Hypothalamus (tissue), 51 donors: ENCODE measurements at regions not wholly inside any gene's neighbourhood (a gene's known extent, or its start where the extent isn't known, plus 50 kb on each side); places are given as distances from the start of the nearest gene placed in this dataset.

Experiments
- DNase-seq, 51 donors: peaks; one replicate each; lab custom pipeline; 2025; lab: John Stamatoyannopoulos, UW

DNA sequence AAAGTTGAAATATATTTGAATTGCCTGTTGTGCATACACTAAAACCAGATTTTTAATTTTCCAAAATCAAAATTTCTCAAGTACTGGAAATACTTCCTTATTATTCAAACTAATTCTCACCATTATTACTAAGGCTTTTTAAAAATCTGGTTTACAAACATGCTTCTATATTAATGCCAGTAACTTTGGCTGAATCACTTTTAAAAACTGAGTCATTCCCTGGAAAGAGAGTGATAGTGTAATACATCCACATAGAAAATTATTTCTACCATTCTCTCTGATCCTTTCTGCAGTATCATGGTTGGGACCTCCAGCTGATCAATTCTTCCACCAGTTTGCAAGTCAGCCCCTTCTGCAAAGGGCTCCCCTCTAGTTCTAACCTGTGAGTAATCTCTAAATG lies 165.3 kb upstream of the FAM241A start:
- no peak for DNase-seq

DNA sequence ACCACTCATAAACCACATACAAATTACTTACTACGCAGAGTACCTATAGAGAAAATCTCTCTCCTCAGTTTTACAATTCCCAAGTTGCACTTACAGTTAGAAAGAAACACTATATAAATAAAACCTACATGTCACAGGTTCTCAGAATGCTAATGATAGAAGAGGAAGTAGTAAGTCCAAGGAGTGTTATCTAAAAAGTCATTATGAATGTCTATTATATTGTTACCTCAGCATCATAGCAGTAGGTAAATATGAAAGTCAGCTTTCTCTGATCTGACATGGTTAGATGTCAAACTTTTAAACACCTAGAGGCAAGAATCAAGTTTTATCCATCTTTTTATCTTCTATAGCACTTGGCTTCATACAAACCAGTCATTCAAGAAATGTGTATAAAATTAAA lies 163.2 kb upstream of the FAM241A start:
- DNase-seq, result no peak

DNA sequence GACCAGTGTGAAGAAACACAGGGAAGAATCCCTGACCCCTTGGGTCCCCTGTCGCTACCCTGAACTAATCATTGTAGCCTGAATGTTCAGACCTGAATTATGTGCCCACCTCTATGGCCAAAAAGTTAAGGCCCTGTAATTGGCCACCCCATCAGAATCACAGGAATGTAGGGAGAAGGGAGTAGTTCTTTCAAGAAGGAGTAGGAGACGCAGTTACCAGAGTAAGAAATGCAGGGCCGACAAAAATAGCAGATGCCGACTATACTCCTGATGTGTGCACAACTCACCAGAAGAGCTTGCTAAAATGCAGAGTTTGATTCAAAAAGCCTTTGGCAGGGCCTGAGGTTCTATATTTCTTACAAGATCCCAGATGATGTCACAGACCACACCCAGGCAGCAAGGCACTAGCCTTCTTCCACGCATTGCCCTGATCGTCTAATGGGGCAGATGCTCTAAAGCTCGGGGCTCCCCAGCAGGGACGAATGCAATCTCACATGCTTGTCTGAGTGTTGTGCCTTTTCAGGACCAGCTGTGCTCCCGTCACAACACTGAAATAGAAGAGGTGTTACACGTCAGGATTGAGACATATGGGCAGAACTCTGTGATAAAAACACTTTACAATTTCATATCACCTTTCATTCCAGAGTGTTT lies 161.0 kb upstream of the FAM241A start:
- no peak for DNase-seq

DNA sequence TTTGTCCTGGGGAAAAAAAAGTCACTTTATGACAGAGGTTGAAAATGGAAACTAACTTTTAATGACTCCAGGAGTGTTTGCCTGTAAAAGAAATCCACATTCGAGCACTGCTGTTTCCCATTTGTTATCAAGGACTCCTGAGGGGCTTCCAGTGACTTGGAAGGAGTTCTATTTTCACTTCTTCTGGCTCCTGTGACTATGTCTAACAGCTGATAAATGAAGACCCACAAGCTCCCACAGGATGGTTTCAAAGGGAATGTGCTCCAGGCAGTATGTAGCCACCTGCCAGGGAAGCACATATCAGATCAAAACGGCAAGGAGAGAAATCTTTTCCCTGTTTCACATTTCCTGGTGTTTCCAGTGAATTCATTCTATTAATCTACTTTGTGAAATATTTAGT lies 159.8 kb upstream of the FAM241A start:
- no peak for DNase-seq

DNA sequence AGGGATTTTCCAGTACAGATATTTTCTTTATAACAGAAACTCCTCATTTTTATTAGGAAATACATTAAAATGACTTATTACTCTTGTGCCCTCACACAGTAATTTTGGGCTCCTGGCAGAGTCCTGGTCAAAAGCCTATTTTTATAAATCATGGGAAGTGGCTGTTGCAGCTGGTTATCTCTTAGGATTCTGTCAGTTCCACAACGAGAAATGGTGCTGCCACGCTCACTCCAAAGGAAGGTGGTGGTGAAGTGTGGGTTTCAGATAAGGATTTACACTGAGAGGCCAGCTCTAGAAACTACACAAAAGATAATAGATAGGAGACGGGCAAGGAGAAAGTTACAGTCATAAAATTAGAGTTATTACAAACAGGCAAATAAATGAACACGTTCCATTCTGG lies 159.2 kb upstream of the FAM241A start:
- no peak for DNase-seq

DNA sequence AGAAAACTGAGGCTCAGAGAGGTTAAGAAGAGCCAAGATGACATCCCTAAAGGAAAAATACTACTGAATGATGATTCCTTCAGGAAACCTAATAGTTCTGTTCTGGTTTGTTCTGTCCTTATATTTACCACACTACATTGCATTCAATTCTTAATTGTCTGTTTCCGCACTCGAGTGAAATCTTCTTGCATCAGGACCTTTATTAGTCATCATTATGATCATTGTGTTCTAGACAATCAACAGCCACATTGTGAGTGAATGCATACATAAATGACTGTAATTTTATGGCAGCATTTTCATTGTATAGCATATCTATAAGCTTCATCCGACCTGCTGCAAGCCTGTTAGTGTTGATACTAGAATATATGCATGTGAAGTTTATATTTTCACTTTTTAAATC lies 156.7 kb upstream of the FAM241A start:
- DNase-seq, result no peak

DNA sequence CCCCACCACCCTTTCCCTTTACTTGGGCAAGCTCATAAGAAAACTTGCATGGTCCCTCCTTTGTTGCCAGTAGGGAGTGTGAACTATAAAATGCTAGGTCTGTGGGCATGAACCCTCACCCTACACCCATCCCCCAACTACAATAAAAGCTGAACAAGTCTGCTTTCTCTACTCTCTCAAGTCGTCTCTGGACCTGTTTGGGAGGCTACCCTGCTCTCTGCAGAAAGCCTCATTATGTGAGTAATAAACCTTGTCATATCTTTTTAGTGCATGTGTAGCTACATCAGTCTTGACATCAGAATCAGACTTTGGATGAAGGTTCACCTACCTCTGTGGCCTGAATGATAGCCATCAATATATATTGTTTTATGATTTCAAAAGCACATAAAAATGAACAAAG lies 155.4 kb upstream of the FAM241A start:
- no peak for DNase-seq

DNA sequence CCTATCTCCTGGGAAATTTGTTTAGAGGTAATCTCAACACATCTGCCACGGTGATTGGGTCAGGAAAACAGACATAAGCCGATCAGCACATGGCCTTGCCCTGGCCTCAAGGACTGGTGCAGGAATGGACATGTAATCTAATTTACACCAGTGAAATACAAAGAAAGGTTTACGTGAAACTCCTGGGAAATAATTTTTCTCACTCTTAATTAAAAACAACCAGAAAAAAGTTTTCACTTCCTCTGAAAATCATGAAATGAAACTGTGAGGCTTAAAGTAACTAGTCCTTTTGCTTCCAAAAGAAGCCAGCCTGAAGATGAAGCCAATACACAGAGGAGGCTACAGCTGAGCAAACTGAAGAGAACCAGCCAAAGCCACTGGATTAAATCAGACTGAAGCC lies 154.1 kb upstream of the FAM241A start:
- DNase-seq, result no peak

DNA sequence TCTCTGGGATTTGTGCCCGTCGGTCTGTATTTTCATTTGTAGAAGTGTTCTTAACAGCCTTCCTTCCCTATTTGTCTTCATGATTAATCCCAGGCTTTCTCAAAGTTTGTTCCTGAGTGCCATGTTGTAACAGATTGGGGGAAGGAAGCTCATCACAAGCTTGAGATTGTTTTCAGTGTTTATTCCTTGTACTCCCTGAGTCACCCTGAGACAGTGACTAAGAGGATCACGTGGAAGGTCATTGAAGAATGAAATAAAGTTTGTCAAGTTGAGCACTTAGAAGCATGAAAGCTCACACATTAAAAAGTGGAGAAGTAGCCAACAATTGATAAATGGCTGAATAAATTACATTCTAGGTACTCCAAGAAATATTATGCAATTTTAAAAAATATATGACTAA lies 153.5 kb upstream of the FAM241A start:
- no peak for DNase-seq

DNA sequence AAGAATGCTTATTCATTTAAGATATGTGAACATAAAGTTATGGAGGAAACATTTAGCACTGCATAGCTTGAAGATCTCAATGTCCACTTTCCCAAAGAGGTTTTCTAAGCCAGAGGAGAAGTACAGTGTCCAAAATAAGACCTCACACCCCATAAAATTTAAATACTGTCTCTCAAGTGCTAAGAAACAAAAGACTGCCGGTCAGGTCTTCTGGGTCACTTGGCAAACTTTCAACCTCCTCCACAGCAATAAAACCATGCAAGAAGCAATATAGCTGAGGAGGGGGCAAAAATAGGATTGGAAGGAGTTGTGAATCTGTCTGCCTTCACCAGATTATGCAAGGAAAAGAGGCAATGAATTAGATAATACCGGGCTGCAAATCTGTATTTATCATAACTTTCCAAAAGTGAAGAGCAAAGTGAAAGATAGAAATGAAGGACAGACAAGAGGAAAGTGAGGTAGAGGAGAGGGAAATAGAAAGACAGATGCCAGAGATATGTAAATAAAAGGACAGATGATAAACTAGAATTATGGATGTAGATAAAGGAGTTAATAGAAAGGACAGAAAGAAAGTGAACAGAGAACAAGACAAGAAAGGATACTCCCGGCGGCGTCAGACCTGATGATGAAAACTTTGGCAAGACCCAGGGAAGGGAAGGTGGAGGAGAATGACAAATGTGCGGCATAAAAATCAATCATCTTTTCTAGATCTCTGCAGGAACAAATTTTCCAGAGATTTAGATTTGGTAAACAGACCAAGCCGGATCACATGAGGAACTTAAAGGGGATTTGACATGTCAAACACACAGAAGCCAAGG lies 152.7 kb upstream of the FAM241A start:
- no peak for DNase-seq

DNA sequence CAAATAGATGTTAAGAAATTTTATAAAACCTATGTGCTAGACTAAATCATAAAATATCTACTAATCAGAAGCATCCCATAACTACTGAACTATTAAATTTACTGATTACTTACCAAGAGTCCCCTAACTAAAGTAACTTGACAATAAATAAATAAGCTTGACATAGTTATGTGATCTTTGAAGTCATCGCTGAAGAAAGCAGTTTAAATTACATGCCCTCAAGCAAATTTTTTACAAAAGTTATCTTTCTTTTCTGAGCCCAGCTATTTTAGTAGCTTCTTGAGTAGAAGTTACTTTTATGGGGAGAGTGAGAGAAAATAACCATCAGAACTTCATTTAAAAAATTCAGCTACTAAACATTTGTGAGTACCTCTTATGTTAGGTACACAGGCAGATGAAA lies 150.9 kb upstream of the FAM241A start:
- no peak for DNase-seq

DNA sequence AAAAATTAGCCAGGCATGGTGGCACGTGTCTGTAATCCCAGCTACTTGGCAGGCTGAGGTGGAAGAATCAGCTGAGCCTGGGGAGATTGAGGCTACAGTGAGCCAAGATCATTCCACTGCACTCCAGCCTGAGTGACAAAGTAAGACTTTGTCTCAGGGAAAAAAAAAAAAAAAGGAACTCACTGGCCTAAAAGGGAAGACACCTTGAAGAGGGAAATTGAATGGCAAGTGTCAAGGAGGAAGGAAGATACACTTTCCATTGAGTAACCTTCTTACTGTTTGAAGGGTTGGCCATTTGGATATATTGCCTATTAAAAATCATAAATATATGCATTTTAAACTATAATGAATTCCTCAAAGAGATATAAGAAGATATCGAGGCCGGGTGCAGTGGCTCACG lies 147.5 kb upstream of the FAM241A start:
- no peak for DNase-seq

DNA sequence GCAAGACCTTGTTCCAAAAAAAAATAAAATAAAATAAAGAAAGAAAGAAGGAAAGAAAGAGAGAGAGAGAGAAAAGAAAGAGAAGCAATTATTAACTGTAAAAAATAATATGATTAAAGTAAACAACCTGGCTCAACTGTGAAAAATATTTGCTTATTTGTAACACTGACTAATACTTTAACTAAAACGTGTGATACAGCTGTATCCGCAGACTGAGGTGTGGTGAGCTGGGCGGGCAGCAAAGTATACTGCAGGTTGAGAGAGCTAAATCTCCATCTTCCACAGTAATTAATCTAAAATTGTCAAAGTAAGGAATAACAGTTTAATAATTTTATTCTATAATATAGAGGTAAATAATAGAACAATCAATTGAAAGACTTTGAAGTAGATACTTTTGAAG lies 145.5 kb upstream of the FAM241A start:
- no peak for DNase-seq

DNA sequence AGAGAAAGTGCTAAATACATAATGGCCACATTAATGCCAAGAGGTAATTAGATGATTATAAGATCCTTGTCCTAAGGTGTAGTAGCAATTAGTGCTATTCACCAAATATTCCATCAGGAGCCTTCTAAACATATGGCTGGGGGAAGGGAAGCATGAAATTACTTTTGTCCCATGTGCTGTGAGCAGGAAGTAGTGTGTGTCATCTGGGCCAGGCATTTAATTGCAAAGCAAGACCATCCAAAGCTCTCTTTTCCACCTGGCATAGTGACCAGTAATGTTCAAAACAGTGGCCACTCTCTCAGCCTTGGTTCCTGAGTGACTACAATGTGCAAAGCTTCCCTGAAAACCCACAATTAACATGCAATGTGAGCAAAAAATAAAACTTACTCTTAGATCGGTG lies 144.2 kb upstream of the FAM241A start:
- no peak for DNase-seq

DNA sequence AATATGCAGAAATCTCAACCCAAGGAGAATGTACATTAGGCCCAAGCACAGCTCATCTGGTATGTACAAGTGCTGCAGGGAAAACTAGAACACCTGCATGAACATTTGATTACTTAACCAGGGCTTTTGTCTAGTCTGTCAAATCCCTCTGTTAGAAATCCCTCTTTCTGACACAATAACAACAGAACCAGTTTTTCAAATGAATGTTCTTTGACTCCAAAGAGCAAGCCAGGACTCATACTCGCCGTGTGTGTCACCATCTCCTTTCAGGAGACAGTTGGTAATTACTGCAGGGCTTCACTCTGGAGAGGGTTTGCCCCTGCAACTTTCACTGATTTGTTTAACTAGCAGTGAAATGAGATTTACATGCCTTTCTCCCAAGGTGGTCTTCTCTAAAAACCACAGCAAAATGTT lies 143.0 kb upstream of the FAM241A start:
- DNase-seq, result no peak

DNA sequence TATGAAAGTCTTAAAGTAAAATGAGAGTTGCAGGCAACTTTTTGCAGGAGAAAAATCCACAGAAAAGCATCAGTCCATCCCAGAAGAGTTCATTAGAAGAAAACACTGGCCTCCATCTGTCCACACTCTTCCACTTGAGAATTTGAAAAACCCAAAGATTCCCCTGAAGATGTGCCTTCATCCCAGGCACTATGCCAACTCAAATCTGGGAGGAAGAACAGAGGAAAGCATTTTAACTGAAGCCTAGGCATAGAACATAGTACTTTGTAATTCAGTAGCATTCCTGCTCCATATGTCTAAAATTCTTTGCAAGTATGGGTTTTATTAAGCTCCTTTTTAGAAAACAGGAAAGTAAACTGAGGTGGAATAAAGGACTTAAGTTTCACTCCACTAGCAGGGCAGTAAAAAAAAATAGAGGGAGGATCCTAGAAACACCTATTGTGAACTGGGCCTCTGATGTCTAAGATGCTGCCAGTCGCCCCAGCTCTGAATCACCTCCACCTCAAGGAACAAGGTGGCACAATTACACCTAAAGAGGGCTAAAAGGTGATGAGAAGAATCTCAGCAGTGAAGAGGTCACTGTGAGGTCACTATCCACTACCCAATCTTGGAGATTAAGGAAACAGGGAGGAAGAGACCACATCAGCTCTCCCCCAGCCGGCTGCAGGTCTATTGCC lies 141.9 kb upstream of the FAM241A start:
- no peak for DNase-seq

DNA sequence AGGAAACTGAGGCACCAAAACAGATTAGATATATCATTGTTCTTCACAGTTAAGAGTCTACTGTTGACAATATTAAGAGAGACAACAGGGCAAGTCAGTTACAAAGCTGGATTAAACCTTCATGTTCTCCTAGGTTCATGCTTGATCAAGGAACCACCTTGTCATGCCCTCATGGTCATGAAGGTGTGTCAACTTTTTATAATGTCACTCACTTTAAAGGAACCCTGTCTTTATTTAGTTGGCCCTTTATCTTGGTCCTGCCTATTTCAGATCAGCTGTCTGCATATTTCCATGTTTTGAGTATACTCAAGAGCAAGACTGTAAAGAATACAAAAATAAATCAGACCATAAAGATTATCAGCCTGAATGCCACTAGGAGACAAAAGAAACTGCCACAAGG lies 140.2 kb upstream of the FAM241A start:
- DNase-seq, result no peak

DNA sequence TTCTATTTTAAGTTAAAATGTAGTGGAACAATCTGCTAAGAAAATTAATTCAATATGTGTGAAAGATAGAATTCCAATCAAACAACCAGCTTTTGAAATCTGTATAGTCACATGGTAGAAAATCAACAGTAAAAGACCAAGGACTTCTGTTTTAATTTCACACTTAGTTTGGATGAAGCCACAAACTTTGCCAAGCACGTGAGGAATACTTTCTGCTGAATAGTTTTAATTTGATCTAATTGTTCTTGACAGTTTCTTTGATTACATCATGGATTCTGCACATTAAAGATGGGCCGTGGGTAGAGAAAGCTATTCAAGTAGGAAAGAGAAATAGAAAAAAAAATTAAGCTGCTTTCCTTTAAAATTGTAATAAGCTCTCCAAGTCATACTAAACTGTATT lies 137.9 kb upstream of the FAM241A start:
- no peak for DNase-seq

DNA sequence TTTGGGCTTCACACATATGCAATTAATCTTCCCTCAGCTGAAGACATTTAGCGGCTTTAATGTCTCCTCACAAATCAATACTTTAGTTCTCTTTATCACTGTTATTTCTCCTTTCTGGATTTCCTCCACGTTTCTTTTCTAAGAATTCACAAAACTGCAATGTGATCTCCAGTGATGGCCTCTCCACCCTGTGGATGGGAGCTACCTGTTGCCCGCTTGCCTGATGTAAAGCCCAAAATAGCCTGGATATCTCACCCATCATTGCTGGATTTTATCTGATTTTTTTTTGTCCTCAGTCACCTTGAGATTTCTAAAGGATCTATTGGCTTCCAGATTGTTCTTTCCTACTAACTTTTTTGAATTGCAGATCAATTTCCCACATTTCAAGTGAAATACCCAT lies 129.3 kb upstream of the FAM241A start:
- DNase-seq, result no peak

DNA sequence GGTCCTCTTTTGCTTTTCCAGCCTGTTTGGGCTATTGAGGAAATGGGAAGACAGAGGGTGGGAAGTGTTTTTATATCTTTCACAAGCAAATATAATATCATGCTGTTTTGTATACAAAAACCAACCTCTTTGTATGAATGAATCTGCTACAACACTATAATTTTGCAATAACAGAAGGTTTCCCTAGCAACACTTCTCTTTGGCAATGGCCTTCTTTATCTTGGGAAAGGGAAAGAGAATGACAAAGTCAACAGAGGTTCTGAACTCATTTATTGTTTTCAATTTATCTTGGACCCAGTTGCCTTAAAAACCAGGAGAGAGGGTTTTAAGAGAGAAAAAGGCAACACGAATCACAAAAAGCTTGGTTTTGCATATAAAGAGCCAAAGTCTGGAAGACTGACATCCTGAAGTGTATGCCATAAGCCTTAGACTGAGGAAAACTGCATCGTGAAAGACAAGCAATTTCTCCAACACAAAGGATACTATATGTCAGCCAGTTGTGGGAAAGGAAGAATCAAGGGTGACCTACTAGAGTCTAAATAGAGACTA lies 121.8 kb upstream of the FAM241A start:
- no peak for DNase-seq

DNA sequence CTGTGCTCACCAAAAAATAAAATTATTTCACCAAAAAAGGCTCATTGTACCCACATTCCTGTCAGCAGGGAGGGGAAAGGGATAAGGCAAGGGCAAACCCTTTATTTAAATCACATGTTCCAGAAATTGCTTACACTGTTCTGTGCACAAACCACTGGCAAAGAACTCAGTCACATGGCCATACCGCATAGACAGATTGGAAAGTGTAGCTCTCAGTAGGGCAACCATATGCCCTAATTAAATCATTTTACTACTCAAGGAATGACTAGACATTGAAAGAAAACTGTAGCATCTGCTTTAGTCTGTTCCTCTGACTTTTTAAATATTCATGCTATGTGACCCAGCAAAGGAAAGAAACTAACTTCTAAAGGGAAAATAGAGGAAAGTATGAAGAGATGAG lies 119.2 kb upstream of the FAM241A start:
- DNase-seq, result no peak

DNA sequence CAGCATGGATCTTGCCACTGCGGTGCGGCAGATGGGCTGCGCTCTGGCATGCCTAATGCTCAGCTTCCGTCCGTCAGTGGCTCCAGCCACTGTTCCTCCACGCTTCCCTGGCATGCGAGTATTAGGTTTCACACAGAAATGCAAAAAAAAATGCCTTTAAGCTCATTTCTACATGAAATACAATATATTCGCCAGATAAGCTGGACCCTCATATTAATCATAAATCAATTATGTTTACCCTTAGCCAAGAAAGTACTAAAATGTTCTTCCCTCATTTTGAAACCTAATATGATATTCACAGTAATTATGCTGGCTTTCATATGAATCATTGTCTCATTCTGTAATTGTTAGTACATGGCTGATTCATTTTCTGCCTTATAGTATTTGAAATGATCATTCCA lies 115.5 kb upstream of the FAM241A start:
- DNase-seq, result no peak
